Fibroblast of the aortic adventitia (primary cell): ENCODE measurements at regions not wholly inside any gene's neighbourhood (a gene's known extent, or its start where the extent isn't known, plus 50 kb on each side); places are given as distances from the start of the nearest gene placed in this dataset.

ENCODE experiments used
- DNase-seq: peaks from one replicate; pipeline ENCODE4 v3.0.0-alpha.2; 2010; ENCODE audit warnings: low read depth
- H3K4me3 ChIP-seq: 2 replicates; pipeline ENCODE4 v1.5.1; 2011; ENCODE audit warnings: low read depth, mild to moderate bottlenecking, control low read depth, low read length, moderate library complexity
- CTCF ChIP-seq: IDR thresholded peaks from 2 replicates; pipeline ENCODE4 v1.5.1; 2011; ENCODE audit warnings: mild to moderate bottlenecking, low read length, control low read depth, inconsistent platforms; ENCODE audit not compliant: insufficient read depth

- H3K4me3 ChIP-seq: no peak overlapping the region
- peak; percentile 49 for DNase-seq
- no peak for TF ChIP-seq CTCF
Measured at GRCh38 chr11:45455536-45455935, 169.4 kb upstream of the SYT13 start.

GRCh38 chr11:45454917-45455401 lies 168.8 kb upstream of the SYT13 start:
- no peak for TF ChIP-seq CTCF
- H3K4me3 ChIP-seq: no peak overlapping the region
- DNase-seq: no peak

GRCh38 chr11:45453721-45454120 lies 167.6 kb upstream of the SYT13 start:
- no peak for TF ChIP-seq CTCF
- DNase-seq: no peak
- H3K4me3 ChIP-seq: no peak overlapping the region

- DNase-seq: peak; percentile 72
- TF ChIP-seq CTCF: no peak
- no peak overlapping the region for H3K4me3 ChIP-seq
Measured at GRCh38 chr11:45451766-45452440, 165.8 kb upstream of the SYT13 start.

DNA sequence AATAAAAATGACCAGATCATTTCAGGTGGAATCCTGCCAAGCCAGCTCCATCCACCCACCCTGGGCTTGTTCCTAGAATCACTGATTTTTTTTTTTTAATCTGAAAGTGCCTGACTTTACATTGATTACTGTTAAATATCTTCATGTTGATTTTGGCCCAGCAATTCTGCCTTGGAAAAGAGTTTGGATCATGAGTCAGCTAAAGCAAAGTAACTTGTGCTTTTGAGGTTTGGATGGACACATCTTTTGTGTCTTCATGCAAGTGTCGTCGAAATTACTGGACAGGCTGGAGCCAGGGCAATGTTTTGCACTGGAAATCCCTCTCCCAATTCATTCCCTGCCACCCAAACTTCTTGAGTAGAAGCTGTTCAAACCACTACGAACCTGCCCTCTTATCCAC lies 164.0 kb upstream of the SYT13 start:
- TF ChIP-seq CTCF: no peak
- peak; percentile 77 for DNase-seq
- H3K4me3 ChIP-seq: no peak overlapping the region

DNA sequence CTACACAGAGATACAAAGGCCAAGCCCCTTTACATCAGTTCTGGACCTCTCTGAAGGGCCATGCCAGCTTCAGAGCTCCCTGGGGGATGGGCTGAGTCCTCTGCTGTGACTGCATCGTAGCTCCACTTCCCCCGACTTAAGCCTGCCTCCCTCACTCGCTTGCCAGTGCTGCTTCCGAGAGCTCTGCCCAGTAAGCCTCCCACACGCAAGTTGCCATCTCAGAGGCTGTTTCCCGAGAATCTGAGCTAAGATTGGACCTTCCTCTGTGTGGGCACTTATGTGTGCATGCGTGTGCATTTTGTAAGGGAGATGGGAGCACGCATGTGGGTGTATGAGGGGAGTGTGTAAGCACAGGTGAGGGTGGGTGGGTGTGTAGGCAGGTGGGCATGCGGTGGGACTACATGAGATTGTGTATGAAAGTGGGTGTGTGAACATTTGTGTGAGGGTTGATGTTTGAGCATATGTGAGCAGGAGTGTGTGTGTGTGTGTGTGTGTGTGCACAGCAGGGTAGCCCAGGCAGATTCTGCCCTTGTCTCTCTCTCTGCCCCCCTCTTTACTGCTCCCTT lies 163.0 kb upstream of the SYT13 start:
- no peak for DNase-seq
- H3K4me3 ChIP-seq: no peak overlapping the region
- no peak for TF ChIP-seq CTCF
